ENCODE measurements at regions not wholly inside any gene's neighbourhood (a gene's known extent, or its start where the extent isn't known, plus 50 kb on each side); places are given as distances from the start of the nearest gene placed in this dataset.

GRCh38 chr12:24643120-24644119, 305.5 kb downstream of the BCAT1 start:
- no peaks in the 10 kb centered on the region for H3K27me3 ChIP-seq (ENCODE audit: insufficient read depth, low read length)
- TF ChIP-seq CTCF (IDR thresholded peaks at IDR 0.05; ENCODE audit: low read length) (no peak), EZH2 (IDR thresholded peaks at IDR 0.05; ENCODE audit: borderline replicate concordance, low read length) (no peak)
- H3K9me3 ChIP-seq (ENCODE audit: low read length), result no peaks in the 10 kb centered on the region
- H3K9me2 ChIP-seq (ENCODE audit: low read depth, low read length), result no peaks in the 10 kb centered on the region
- no peak overlapping the region for H3K4me3 ChIP-seq (ENCODE audit: low read depth, low read length, poor library complexity, severe bottlenecking)
- no peak overlapping the region for H3K4me2 ChIP-seq (ENCODE audit: low read length)
- no peak overlapping the region for H2AFZ ChIP-seq (ENCODE audit: low read length)
- H3K79me2 ChIP-seq (ENCODE audit: insufficient read depth, low read length), result no peaks in the 10 kb centered on the region
- H3K4me1 ChIP-seq (ENCODE audit: insufficient read depth, low read length, severe bottlenecking), result no peaks in the 10 kb centered on the region
- no peak overlapping the region for H3K9ac ChIP-seq (ENCODE audit: low read length)
- no peaks in the 10 kb centered on the region for H3K36me3 ChIP-seq (ENCODE audit: insufficient read depth, low read length)
- H4K20me1 ChIP-seq (ENCODE audit: insufficient read depth, low read length), result no peaks in the 10 kb centered on the region
- H3K27ac ChIP-seq (ENCODE audit: low read depth, low read length, poor library complexity, severe bottlenecking), result no peak overlapping the region
- no peaks in the 10 kb centered on the region for H3F3A ChIP-seq (ENCODE audit: insufficient read depth, low read length)

GRCh38 chr12:24639641-24640040, 309.3 kb downstream of the BCAT1 start:
- Histone ChIP-seq H3K4me1 (ENCODE audit: insufficient read depth, low read length, severe bottlenecking) (no peaks in the 10 kb centered on the region), H3K27ac (ENCODE audit: low read depth, low read length, poor library complexity, severe bottlenecking) (no peak overlapping the region), H4K20me1 (ENCODE audit: insufficient read depth, low read length) (no peaks in the 10 kb centered on the region), H3K9me2 (ENCODE audit: low read depth, low read length) (no peaks in the 10 kb centered on the region), H3K4me2 (ENCODE audit: low read length) (no peak overlapping the region), H3K79me2 (ENCODE audit: insufficient read depth, low read length) (no peaks in the 10 kb centered on the region), H3K27me3 (ENCODE audit: insufficient read depth, low read length) (no peaks in the 10 kb centered on the region), H3K9ac (ENCODE audit: low read length) (no peak overlapping the region), H3K4me3 (ENCODE audit: low read depth, low read length, poor library complexity, severe bottlenecking) (no peak overlapping the region), H3K9me3 (ENCODE audit: low read length) (no peaks in the 10 kb centered on the region), H3K36me3 (ENCODE audit: insufficient read depth, low read length) (no peaks in the 10 kb centered on the region), H2AFZ (ENCODE audit: low read length) (no peak overlapping the region), H3F3A (ENCODE audit: insufficient read depth, low read length) (no peaks in the 10 kb centered on the region)
- TF ChIP-seq EZH2 (IDR thresholded peaks at IDR 0.05; ENCODE audit: borderline replicate concordance, low read length) (no peak), CTCF (IDR thresholded peaks at IDR 0.05; ENCODE audit: low read length) (no peak)

- H3K4me3 ChIP-seq (ENCODE audit: low read depth, low read length, poor library complexity, severe bottlenecking), result no peak overlapping the region
- H2AFZ ChIP-seq (ENCODE audit: low read length), result no peak overlapping the region
- H4K20me1 ChIP-seq (ENCODE audit: insufficient read depth, low read length), result no peaks in the 10 kb centered on the region
- H3K4me1 ChIP-seq (ENCODE audit: insufficient read depth, low read length, severe bottlenecking), result no peaks in the 10 kb centered on the region
- no peak for TF ChIP-seq EZH2 (IDR thresholded peaks at IDR 0.05; ENCODE audit: borderline replicate concordance, low read length)
- no peak for TF ChIP-seq CTCF (IDR thresholded peaks at IDR 0.05; ENCODE audit: low read length)
- no peak overlapping the region for H3K9ac ChIP-seq (ENCODE audit: low read length)
- H3F3A ChIP-seq (ENCODE audit: insufficient read depth, low read length), result no peaks in the 10 kb centered on the region
- no peak overlapping the region for H3K4me2 ChIP-seq (ENCODE audit: low read length)
- no peaks in the 10 kb centered on the region for H3K79me2 ChIP-seq (ENCODE audit: insufficient read depth, low read length)
- no peak overlapping the region for H3K27ac ChIP-seq (ENCODE audit: low read depth, low read length, poor library complexity, severe bottlenecking)
- H3K36me3 ChIP-seq (ENCODE audit: insufficient read depth, low read length), result no peaks in the 10 kb centered on the region
- no peaks in the 10 kb centered on the region for H3K9me3 ChIP-seq (ENCODE audit: low read length)
- H3K9me2 ChIP-seq (ENCODE audit: low read depth, low read length), result no peaks in the 10 kb centered on the region
- no peaks in the 10 kb centered on the region for H3K27me3 ChIP-seq (ENCODE audit: insufficient read depth, low read length)
Measured at GRCh38 chr12:24632466-24632865, 316.4 kb downstream of the BCAT1 start.
